Mammary epithelial cell (primary cell): ENCODE measurements at regions not wholly inside any gene's neighbourhood (a gene's known extent, or its start where the extent isn't known, plus 50 kb on each side); places are given as distances from the start of the nearest gene placed in this dataset.

ENCODE experiments used
- EZH2 ChIP-seq: IDR thresholded peaks from 2 replicates; pipeline ENCODE4 v1.6.1; 2012; ENCODE audit warnings: low read length, inconsistent platforms, borderline replicate concordance
- TF ChIP-seq, protein P1 (sequence below), 2 donors: IDR thresholded peaks in 1 of 2; conservative IDR thresholded peaks in 1 of 2; 2 replicates each; pipeline ENCODE4 v1.5.1; 2011 to 2012; ENCODE audit warnings: inconsistent platforms in 2 of 2, low read length in 2 of 2, mild to moderate bottlenecking in 2 of 2, control low read depth in 1 of 2, low read depth in 1 of 2; ENCODE audit not compliant: insufficient read depth in 1 of 2; ENCODE audit errors: extremely low read depth in 1 of 2

DNA sequence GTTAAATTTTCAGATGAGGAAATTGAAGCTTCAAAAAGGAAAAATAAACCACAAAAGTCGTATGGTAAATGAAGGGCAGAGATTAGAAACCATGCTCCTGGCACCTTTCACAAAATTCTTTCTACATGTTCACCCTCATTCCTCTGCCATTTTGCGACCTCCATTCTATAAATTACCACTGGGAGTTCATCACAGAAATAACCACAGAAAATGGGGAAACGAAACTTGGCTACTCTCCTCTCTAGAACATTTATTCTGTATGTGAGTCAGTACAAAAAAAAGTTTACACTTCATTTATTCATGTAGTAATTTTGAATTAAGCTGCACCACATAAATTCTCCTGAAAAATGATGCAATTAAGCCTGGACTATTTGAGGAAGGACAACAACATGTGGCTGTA, 320.9 kb upstream of the C1orf87 start:
- TF ChIP-seq, protein P1, sequence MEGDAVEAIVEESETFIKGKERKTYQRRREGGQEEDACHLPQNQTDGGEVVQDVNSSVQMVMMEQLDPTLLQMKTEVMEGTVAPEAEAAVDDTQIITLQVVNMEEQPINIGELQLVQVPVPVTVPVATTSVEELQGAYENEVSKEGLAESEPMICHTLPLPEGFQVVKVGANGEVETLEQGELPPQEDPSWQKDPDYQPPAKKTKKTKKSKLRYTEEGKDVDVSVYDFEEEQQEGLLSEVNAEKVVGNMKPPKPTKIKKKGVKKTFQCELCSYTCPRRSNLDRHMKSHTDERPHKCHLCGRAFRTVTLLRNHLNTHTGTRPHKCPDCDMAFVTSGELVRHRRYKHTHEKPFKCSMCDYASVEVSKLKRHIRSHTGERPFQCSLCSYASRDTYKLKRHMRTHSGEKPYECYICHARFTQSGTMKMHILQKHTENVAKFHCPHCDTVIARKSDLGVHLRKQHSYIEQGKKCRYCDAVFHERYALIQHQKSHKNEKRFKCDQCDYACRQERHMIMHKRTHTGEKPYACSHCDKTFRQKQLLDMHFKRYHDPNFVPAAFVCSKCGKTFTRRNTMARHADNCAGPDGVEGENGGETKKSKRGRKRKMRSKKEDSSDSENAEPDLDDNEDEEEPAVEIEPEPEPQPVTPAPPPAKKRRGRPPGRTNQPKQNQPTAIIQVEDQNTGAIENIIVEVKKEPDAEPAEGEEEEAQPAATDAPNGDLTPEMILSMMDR (conservative IDR thresholded peaks at IDR 0.05 in 1 of 2, IDR thresholded peaks at IDR 0.05 in 1 of 2; ENCODE audit: extremely low read depth in 1 of 2, insufficient read depth in 1 of 2, low read depth in 1 of 2, low read length in 2 of 2) = no peak
- no peak for TF ChIP-seq EZH2
